Heart left ventricle (tissue), 16 donors: ENCODE measurements at regions not wholly inside any gene's neighbourhood (a gene's known extent, or its start where the extent isn't known, plus 50 kb on each side); places are given as distances from the start of the nearest gene placed in this dataset.

Experiments used
- ATAC-seq, 4 donors: fragments of 200-7000 bp; cut with Tn5 transposase; one replicate each; pipeline ENCODE4 v1.9.1; 2020 to 2022; ENCODE audit warnings: moderate library complexity in 4 of 4, mild to moderate bottlenecking in 3 of 4, moderate number of reproducible peaks in 1 of 4
- DNase-seq, 5 donors: peaks; one replicate each; pipeline ENCODE4 v3.0.0-alpha.2; 2020
- H3K27ac ChIP-seq, 12 donors: fragments of 200-600 bp; sonication (generic) in 4 of 12; one replicate each; pipeline versions ENCODE4 v1.5.0 to v1.8.0; 2016 to 2022; ENCODE audit warnings: mild to moderate bottlenecking in 2 of 12
- H3K27me3 ChIP-seq, 9 donors: fragments of 200-600 bp; sonication (generic) in 2 of 9; one replicate each; pipeline versions ENCODE4 v1.5.1 to v1.8.0; 2016 to 2022; ENCODE audit warnings: mild to moderate bottlenecking in 3 of 9
- H3K36me3 ChIP-seq, 9 donors: fragments of 200-600 bp; sonication (generic) in 2 of 9; one replicate each; pipeline versions ENCODE4 v1.5.0 to v1.8.0; 2018 to 2022; ENCODE audit warnings: mild to moderate bottlenecking in 2 of 9
- H3K4me1 ChIP-seq, 12 donors: fragments of 200-600 bp; sonication (generic) in 4 of 12; one replicate each; pipeline versions ENCODE4 v1.5.0 to v1.8.0; 2016 to 2022; ENCODE audit warnings: mild to moderate bottlenecking in 3 of 12
- H3K4me3 ChIP-seq, 12 donors: fragments of 200-600 bp; sonication (generic) in 4 of 12; one replicate each; pipeline versions ENCODE4 v1.5.0 to v1.8.0; 2017 to 2022; ENCODE audit warnings: mild to moderate bottlenecking in 9 of 12, moderate library complexity in 4 of 12
- H3K9me3 ChIP-seq, 12 donors: fragments of 200-600 bp; sonication (generic) in 4 of 12; one replicate each; pipeline versions ENCODE4 v1.5.0 to v1.8.0; 2016 to 2022; ENCODE audit warnings: mild to moderate bottlenecking in 1 of 12
- POLR2A ChIP-seq, 2 donors: fragments of 450-650 bp; IDR thresholded peaks; one replicate each; pipeline ENCODE4 v1.6.1; 2017; ENCODE audit warnings: antibody characterized with exemption in 2 of 2, mild to moderate bottlenecking in 2 of 2, moderate library complexity in 2 of 2
- WGBS, 4 donors: extraction: QIAGEN DNeasy Blood & Tissue Kit in 2 of 4; methylation state at CpG; one replicate each; pipeline versions ENCODE4 v1.1.5 to v1.1.7; 2013 to 2018; 5-methylcytosine and 5-hydroxymethylcytosine counted together
- intact Hi-C, 10 donors: fragments of 100-400 bp; cut with DNase I; formaldehyde crosslinking; loops; one replicate each; pipeline versions ENCODE4 v1.11.1 to v1.14.2; 2022
- TF ChIP-seq, protein P1 (sequence below), 12 donors: fragments of 200-600 bp; sonication (generic) in 4 of 12; IDR thresholded peaks; one replicate each; pipeline versions ENCODE4 v1.5.0 to v1.8.0; 2018 to 2022; ENCODE audit warnings: antibody characterized with exemption in 12 of 12, mild to moderate bottlenecking in 5 of 12
- donor health status: ischemic (EF 13 %, LVEDD 7.1; RV severe dilation, severe dysfunction).
- donor health status: healthy with polysubstance abuse.
- donor health status: DM: no; HTN: yes; CAD: no.
- donor health status: DM: no; HTN: no; CAD: no.
- donor health status: ischemic (EF 25% LVEDD 6.9; RV normal size, moderate dysfunction).
- donor health status: ischemic (EF 25% LVEDD 5.7; RV mildly dilated, moderate dysfunction).
- donor health status: healthy.
- donor health status: DM: yes; HTN: yes; CAD: no.
- donor health status: ischemic (EF 35%, LVEDD 5.7; RV mildly dilated, moderate dysfunction).
- donor health status: nonischemic (EF 11% LVEDD 7.7; RV severe dilation, severe dysfunction).
- donor health status: DM: yes; HTN: yes; CAD: no.
- donor health status: PGD.
- donor health status: ischemic (EF 29% LVEDD 5.4; RV normal size, mild dysfunction).
- donor health status: nonischemic (EF 23%, LVEDD 6.1; RV moderate dilation, normal function).

DNA sequence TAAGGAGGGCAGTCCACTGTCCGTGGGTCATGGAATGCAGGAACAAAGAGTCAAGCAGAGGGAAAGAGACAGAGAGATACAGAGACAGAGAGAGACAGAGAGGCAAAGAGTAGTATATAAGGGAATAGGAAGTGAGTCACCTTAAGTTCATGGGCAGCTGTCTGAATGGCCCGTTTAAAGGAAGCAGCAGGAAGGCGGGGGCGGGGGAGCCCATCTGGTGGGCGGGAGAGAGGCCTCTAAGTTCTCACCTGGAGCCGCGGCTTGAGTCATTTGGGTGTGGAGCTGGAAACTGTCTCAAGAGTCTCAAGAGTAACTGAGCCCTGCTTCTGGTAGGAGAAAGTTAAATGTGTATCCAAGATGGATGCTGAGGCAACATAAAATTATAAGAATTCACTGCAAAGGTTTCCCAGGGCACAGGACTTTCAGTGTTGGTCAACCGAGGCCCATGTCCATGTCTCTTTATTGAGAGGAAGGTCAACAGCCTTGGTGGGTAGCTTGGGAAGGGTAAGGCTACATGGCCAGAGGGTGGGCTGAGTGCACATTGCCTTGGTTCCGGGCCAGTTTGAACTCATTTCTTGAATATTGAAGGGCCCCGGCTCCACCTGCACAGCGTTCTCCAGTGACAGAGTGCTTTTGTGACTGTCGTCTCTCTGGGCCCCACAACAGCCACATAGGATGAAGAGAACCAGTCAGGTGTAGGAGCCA lies 85.5 kb upstream of the CACUL1 start:
- no peak overlapping the region for H3K4me3 ChIP-seq

DNA sequence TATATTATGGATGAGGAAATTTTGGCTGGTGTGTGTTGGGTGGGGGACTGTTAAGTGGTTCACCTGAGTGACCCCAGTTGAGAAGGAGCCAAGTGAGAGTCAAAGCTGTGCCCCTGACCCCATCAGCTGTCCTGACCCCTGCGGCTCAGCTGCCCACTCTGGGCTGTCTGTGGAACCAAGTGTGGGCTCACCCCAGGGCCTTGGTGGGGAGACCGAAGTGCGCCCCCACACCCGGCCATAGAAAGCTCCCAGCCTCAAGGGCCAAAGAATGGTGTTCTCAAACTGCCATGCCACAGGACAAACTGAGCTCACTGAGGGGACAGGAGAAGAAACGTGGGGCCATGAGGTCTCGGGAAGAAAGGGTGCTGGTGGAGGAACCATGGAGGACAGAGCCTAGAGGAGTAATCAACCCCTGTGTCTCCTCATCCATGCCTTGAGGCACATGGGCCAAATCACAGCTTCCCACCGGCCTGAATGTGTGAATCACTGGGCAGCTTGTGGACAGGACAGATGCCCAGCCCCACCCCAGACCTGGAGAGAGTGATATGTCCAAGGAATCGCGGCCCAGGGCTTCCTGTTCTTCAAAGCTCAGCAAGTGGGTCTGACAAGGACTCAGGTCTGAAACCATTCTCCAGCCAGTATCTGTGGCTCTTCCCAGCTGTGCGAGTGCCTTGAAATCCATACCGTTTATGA lies 86.2 kb upstream of the CACUL1 start:
- Histone ChIP-seq H3K4me1 (peaks cover 0 to 28% (median 7%) of the 10 kb centered on the region in 12 donors), H3K27ac (no peak overlapping the region), H3K27me3 (no peaks in the 10 kb centered on the region), H3K36me3 (no peaks in the 10 kb centered on the region), H3K4me3 (no peak overlapping the region), H3K9me3 (no peaks in the 10 kb centered on the region)
- ATAC-seq, result no peak
- TF ChIP-seq POLR2A (IDR thresholded peaks at IDR 0.05), result no peak
- TF ChIP-seq, protein P1, sequence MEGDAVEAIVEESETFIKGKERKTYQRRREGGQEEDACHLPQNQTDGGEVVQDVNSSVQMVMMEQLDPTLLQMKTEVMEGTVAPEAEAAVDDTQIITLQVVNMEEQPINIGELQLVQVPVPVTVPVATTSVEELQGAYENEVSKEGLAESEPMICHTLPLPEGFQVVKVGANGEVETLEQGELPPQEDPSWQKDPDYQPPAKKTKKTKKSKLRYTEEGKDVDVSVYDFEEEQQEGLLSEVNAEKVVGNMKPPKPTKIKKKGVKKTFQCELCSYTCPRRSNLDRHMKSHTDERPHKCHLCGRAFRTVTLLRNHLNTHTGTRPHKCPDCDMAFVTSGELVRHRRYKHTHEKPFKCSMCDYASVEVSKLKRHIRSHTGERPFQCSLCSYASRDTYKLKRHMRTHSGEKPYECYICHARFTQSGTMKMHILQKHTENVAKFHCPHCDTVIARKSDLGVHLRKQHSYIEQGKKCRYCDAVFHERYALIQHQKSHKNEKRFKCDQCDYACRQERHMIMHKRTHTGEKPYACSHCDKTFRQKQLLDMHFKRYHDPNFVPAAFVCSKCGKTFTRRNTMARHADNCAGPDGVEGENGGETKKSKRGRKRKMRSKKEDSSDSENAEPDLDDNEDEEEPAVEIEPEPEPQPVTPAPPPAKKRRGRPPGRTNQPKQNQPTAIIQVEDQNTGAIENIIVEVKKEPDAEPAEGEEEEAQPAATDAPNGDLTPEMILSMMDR (IDR thresholded peaks at IDR 0.05), result no peak
- DNase-seq, result no peak
- intact Hi-C loops, result no loop called here
- WGBS, 4 donors, result 89 to 93% (median 91%) methylated on average over 11 of the region's 11 CpGs

More for the DNA sequence above, 85.5 kb upstream of the CACUL1 start:
- intact Hi-C loops, result no loop called here
- no peak for DNase-seq
- 74 to 86% (median 80%) methylated on average over 12 of the region's 12 CpGs for WGBS, 4 donors
- Histone ChIP-seq H3K27me3 (no peaks in the 10 kb centered on the region), H3K4me1 (peaks cover 0 to 23% (median 5%) of the 10 kb centered on the region in 12 donors), H3K36me3 (no peaks in the 10 kb centered on the region), H3K27ac (no peak overlapping the region), H3K9me3 (no peaks in the 10 kb centered on the region)
- TF ChIP-seq, protein P1 (IDR thresholded peaks at IDR 0.05), result no peak
- no peak for TF ChIP-seq POLR2A (IDR thresholded peaks at IDR 0.05)
- ATAC-seq, result no peak

DNA sequence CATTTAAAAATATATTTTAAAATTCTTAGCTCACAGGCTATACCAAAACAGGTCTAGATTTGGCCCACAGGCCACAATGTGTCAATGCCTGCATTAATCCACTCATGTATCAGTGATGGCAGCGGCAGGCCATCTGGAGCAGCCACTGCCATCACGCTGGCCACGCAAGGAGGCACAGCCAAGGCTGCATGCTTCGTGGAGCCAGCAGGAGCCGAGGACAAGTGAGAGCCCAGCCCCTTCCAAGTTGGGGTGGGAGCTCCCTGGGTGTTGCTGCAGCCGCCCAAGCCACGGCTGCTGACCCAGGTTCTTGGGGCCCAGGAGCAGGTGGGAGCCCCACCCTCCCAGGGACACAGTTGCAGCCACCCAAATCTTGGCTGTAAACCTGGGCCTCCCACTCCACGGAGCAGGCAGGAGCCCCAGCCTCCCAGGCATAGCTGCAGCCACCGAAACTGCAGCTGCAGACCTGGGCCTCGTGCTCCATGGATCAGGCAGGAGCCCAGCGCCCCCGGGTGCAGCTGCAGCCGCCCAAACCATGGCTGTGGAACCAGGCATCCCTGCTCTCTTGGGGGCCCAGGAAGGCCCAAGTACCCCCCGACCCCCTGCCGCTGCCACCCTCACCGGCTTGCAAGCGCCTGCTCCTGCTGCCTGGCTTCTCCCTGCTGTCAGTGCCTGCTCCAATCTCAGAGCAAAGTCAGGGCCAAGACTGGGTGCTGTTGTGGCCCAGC lies 87.3 kb upstream of the CACUL1 start:
- Histone ChIP-seq H3K4me3 (no peak overlapping the region), H3K27me3 (no peaks in the 10 kb centered on the region), H3K9me3 (no peaks in the 10 kb centered on the region), H3K4me1 (peaks cover 0 to 28% (median 7%) of the 10 kb centered on the region in 12 donors), H3K27ac (no peak overlapping the region), H3K36me3 (no peaks in the 10 kb centered on the region)
- DNase-seq (no peak), ATAC-seq (peak in 1 of 4 donors; percentile 11)
- intact Hi-C loops, result no loop called here
- TF ChIP-seq, protein P1 (IDR thresholded peaks at IDR 0.05), result no peak
- TF ChIP-seq POLR2A (IDR thresholded peaks at IDR 0.05), result no peak
- WGBS, 4 donors, result 88 to 90% (median 90%) methylated on average over 6 to 17 of the region's 17 CpGs
